ENCODE measurements at regions not wholly inside any gene's neighbourhood (a gene's known extent, or its start where the extent isn't known, plus 50 kb on each side); places are given as distances from the start of the nearest gene placed in this dataset.

DNA sequence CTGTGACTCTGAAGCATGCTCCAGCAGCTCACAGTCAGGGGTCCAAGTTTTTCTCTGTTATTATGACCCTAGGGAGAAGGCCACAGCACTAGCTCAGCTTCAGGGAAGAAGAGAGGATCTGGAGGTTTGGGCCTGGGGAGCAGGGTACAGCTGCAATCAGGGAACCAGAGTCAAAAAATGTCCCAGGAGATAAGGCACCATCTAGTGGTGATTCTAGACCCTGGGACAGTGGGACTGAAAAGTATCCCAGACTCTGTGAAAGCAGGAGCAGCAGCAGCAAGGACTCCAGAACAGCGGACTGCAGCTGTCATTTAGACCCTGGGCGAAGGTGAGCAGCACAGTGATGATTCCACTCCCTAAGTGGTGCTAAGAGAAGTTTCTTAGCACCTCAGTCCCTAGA is 278.4 kb upstream of the DDX18 start:
- DNase-seq, result peak; percentile 10
- TF ChIP-seq, protein P1, sequence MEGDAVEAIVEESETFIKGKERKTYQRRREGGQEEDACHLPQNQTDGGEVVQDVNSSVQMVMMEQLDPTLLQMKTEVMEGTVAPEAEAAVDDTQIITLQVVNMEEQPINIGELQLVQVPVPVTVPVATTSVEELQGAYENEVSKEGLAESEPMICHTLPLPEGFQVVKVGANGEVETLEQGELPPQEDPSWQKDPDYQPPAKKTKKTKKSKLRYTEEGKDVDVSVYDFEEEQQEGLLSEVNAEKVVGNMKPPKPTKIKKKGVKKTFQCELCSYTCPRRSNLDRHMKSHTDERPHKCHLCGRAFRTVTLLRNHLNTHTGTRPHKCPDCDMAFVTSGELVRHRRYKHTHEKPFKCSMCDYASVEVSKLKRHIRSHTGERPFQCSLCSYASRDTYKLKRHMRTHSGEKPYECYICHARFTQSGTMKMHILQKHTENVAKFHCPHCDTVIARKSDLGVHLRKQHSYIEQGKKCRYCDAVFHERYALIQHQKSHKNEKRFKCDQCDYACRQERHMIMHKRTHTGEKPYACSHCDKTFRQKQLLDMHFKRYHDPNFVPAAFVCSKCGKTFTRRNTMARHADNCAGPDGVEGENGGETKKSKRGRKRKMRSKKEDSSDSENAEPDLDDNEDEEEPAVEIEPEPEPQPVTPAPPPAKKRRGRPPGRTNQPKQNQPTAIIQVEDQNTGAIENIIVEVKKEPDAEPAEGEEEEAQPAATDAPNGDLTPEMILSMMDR (IDR thresholded peaks at IDR 0.05; ENCODE audit: low read depth, low read length), result peak; percentile 62

DNA sequence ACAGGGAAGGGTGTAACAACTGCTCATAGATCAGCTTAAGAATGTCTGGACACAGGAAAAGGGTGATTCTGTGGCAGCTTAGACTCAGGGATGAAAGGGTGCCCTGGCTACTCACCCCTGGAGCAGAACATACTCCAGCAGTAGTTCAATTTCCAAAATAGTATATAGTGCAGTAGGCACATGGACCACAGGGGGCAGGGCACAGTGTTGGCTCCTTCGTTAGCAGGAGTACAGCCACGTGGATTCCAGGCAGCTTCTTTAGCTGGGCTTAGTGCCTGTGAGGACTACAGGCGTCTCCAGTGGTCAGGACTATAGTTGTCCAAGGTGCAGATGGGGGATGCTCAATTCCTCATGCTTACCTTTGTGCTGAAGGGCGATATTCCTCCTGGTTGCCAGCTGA is 277.5 kb upstream of the DDX18 start:
- DNase-seq, result no peak

More for the DNA sequence above, 278.4 kb upstream of the DDX18 start:
- Histone ChIP-seq H3K9me3 (no peaks in the 10 kb centered on the region), H3K36me3 (no peaks in the 10 kb centered on the region), H3K4me3 (ENCODE audit: low read depth, low read length) (no peak overlapping the region), H3K4me1 (no peaks in the 10 kb centered on the region), H3K27me3 (no peaks in the 10 kb centered on the region)

DNA sequence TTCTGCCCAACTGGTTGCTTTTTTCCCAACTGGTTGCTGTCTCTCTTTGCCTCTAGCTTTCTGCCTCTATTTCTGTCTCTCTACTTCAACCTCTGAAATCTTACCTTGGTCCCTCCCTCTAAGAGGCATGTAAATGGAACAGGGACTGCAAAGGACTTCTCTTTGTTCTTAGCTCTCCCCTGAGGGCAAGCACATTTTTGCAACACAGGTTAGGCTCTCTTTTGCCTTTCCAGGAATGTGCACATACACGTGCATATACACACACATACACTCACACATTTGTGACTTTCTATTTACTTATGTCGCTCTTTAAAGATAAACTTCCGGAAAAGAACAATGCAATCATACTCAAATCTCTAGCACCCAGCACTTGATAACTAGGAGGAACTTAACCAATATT is 262.6 kb upstream of the DDX18 start:
- Histone ChIP-seq H3K4me1 (no peaks in the 10 kb centered on the region), H3K36me3 (no peaks in the 10 kb centered on the region), H3K4me3 (ENCODE audit: low read depth, low read length) (no peak overlapping the region), H3K9me3 (no peaks in the 10 kb centered on the region), H3K27me3 (no peaks in the 10 kb centered on the region)
- TF ChIP-seq, protein P1 (IDR thresholded peaks at IDR 0.05; ENCODE audit: low read depth, low read length), result no peak
- DNase-seq, result no peak

More for the DNA sequence above, 277.5 kb upstream of the DDX18 start:
- TF ChIP-seq, protein P1 (IDR thresholded peaks at IDR 0.05; ENCODE audit: low read depth, low read length), result no peak
- no peaks in the 10 kb centered on the region for H3K9me3 ChIP-seq
- H3K4me3 ChIP-seq (ENCODE audit: low read depth, low read length), result no peak overlapping the region
- no peaks in the 10 kb centered on the region for H3K27me3 ChIP-seq
- H3K36me3 ChIP-seq, result no peaks in the 10 kb centered on the region
- no peaks in the 10 kb centered on the region for H3K4me1 ChIP-seq

GRCh38 chr2:117553448-117553847 is 261.0 kb upstream of the DDX18 start:
- Histone ChIP-seq H3K4me3 (ENCODE audit: low read depth, low read length) (no peak overlapping the region), H3K9me3 (no peaks in the 10 kb centered on the region), H3K36me3 (no peaks in the 10 kb centered on the region), H3K4me1 (no peaks in the 10 kb centered on the region), H3K27me3 (no peaks in the 10 kb centered on the region)
- TF ChIP-seq, protein P1 (IDR thresholded peaks at IDR 0.05; ENCODE audit: low read depth, low read length), result no peak
- DNase-seq, result no peak

DNA sequence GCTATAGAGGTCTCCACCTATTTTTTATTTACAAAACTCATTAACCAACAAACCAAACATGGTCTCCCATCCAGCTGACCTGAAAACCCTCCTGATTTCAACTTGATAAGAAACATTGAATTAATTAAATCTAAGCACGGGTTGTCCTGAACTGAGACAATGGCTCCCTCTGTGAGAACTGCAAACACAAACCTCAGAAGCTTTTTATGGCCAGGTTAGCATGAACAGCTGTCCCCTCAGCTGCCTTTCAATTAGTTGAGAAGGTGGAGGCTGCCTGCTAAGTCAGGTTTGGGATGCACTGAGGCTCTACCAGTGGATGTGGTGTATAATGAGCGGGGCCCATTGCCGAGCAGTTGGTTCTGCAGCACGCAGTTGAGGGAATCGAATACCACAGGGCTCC is 258.5 kb upstream of the DDX18 start:
- TF ChIP-seq, protein P1 (IDR thresholded peaks at IDR 0.05; ENCODE audit: low read depth, low read length), result no peak
- Histone ChIP-seq H3K27me3 (no peaks in the 10 kb centered on the region), H3K36me3 (no peaks in the 10 kb centered on the region), H3K4me3 (ENCODE audit: low read depth, low read length) (no peak overlapping the region), H3K4me1 (no peaks in the 10 kb centered on the region), H3K9me3 (no peaks in the 10 kb centered on the region)
- no peak for DNase-seq

- Histone ChIP-seq H3K4me3 (ENCODE audit: low read depth, low read length) (no peak overlapping the region), H3K4me1 (no peaks in the 10 kb centered on the region), H3K27me3 (no peaks in the 10 kb centered on the region), H3K9me3 (no peaks in the 10 kb centered on the region), H3K36me3 (no peaks in the 10 kb centered on the region)
- no peak for DNase-seq
- TF ChIP-seq, protein P1 (IDR thresholded peaks at IDR 0.05; ENCODE audit: low read depth, low read length), result no peak
These were observed 256.9 kb upstream of the DDX18 start for GRCh38 chr2:117557626-117558025.
